ENCODE measurements at regions not wholly inside any gene's neighbourhood (a gene's known extent, or its start where the extent isn't known, plus 50 kb on each side); places are given as distances from the start of the nearest gene placed in this dataset.

- TF ChIP-seq CTCF (IDR thresholded peaks at IDR 0.05) (no peak), EP300 (IDR thresholded peaks at IDR 0.05) (no peak), POLR2A (IDR thresholded peaks at IDR 0.05) (no peak)
These were observed 61.4 kb upstream of the LOC128125822 start for GRCh38 chr6:63510849-63511248.

Measured in stomach (tissue), 4 donors.